Stimulated activated naive CD4-positive, alpha-beta T cell (primary cell): ENCODE measurements at regions not wholly inside any gene's neighbourhood (a gene's known extent, or its start where the extent isn't known, plus 50 kb on each side); places are given as distances from the start of the nearest gene placed in this dataset.

Experiments
- DNase-seq, 6 experiments: peaks; one replicate each; lab custom pipeline; 2025; lab: John Stamatoyannopoulos, UW

DNA sequence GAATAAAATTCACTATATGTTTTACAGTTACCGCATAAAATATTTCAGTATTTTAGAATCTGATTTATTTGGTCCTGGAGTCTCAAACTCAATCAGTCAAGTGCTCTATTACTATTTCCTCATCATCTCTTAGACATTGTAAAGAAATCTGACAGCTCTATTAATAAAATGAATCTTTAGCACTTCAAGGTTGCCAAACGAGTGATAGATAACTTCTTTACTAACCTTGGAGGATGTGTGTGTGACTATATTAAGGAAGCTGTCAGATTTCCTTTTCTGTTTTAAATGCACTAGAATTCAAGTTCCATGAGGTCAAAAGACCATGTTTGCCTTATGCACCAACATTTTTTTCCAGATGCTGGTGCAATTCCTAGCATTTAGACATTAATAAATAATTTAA is 389.8 kb upstream of the AZI2 start:
- no peak for DNase-seq

DNA sequence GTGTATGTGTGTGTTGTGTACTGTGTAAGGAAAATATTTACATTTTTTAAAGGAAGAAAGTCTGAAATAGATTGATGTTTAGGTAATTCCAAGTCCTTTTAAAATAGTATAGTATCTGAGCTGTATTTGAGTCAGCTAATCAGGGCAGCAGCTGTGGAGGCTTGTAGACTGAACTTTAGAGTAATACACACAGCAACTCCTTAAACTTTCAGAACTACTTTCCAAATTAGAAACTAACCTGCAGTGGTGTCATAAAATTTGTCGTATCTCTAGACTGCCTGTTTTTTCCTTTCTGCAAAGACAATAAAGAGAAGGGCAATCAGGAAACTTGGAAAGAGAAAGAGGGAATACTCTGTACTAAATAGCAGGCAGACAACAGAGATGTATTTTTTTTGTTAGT is 391.0 kb upstream of the AZI2 start:
- no peak for DNase-seq

DNA sequence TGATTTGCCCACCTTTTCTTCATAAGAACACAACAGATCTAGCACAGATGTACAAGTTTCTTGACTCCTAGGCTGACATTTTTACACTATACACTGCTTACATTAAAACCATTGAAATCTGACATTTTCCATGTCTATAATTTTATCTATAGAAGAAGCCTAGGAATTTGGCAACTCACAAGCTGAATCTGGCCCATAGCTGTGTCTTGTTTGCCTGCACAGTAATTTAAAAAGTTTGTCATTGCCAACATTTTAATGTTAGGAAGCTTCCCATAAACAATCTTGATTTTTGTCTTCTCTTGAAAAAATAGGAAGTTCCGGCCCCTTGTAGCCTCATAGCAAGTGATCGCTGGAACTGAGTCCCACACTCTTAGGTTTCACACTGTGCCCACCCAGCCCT is 394.6 kb upstream of the AZI2 start:
- no peak for DNase-seq

DNA sequence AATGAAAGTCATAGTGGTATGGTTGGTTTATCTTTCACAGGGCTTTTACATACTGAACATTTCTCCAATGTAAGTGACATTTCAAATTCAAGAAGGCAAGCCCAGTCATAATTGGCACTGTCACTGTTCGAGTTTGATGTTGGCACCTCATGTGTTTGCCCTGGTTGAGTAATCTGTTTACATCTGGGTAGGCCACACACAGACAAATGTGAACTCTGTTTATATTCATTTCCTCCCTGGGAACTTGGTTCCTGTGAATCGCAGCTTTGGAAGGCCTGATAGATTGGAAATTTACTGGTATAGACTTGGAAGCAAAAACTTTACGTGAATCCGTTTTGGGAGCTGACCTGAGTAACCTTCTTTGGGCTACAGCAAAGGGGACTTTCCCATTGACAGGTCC is 395.2 kb upstream of the AZI2 start:
- DNase-seq: no peak

DNA sequence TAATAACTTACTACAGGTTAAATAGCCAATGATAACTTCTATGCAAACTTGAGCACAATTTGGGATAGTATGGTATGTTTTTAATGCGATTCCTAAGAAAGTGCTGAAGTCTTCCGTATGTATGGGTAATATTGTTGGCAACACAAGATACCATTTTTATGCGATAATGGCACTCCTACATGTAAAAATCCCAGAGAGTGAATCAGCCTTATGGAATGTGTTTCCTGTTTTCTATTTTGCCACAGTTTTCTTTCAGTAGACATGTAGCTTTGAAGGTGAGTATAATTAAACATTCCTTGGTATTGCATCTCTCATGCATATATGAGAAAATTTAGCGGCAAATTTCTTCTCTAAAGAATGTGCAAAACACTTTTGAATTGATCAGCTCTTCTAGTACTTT is 396.8 kb upstream of the AZI2 start:
- no peak for DNase-seq

DNA sequence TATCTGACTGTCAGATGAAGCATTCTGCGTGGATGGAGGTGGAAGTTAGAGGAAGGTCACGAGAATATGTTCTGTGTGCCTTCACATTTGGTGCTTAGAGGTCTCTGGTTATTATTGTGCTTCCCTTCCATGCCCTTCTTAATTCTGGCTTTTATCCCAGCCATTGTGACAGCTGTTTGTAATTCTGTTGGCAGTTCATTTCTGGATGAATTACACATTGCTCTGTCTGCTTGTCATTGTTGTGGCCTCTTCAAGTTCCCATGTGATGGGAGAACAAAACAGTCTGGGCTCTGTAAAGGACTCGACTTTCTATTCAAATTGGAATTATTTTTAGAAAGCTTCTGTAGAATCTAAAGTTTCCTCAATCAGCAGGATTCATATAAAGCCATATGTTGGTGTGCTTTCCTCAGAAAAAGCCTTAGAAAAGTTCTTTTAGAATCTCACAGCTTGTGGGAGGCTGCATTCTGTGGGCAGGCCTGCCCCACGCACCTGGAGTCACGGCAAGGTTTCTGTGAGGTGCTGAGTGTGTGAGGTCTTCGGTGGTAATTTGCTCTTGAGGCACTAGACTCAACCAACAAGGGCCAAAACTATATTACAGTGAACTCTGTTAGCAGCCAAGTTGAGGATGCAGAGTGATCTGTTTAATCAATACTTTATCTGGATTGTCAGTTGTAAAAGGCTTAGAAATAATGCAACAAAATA is 397.4 kb upstream of the AZI2 start:
- no peak for DNase-seq

DNA sequence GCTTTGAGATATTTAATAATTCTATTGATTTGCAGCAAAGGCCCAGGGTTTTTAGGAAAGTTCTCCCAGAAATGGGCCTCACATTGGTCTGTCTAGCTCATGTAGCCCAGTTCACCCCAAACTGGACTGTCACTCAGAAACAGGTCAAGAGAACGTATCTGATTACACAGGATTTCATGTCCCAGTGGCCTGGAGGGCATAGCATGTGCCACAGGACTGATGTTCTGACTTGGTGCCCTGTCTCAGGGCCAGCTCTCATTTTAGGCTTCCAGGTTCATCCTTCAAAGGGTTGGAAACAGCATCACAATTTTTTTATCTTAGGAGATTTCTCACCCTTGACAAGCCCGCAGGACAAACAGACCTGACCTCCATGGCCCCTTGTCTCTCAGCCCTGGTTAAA is 398.4 kb upstream of the AZI2 start:
- DNase-seq: no peak

DNA sequence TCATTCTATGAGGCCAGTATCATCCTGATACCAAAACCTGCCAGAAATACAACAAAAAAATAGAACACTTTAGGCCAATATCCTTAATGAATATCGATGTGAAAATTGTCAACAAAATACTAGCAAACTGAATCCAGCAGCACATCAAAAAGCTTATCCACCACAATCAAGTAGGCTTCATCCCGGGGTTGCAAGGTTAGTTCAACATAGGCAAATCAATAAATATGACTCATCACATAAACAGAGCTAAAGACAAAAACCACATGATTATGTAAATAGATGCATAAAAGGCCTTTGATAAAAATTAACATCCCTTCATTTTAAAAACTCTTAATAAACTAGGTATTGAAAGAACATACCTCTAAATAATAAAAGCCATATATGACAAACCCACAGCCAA is 403.2 kb upstream of the AZI2 start:
- DNase-seq: no peak

DNA sequence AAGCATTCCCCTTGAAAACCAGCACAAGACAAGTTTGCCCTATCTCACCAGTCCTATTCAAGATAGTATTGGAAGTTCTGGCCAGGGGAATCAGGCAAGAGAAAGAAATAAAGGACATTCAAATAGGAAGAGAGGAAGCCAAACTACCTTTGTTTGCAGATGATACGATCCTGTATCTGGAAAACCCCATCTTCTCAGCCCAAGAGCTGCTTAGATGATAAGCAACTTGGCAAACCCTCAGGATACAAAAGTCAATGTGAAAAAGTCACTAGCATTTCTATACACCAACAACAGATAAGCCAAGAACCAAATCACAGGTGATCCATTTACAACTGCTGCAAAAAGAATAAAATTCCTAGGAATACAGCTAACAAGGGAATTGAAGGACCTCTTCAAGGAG is 403.7 kb upstream of the AZI2 start:
- no peak for DNase-seq

DNA sequence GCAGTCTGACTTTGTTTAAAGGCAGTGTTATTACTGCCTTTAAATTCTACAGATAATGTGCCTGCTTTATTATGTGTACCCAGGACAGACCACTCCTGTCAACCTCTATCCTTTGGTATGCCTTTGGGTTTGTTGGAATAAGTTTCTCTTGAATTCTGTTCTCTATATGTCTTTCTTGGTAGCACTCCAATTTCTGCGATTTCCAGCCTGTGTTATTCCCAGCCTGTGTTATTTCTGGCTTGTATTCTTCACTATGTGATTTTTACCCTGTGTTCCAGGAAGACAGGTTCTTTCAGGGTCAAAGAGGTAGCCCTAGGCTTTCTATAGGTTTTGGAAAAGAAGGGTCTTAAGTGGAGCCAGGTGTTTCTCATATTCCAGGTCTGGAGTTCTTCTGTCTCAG is 407.4 kb upstream of the AZI2 start:
- no peak for DNase-seq

DNA sequence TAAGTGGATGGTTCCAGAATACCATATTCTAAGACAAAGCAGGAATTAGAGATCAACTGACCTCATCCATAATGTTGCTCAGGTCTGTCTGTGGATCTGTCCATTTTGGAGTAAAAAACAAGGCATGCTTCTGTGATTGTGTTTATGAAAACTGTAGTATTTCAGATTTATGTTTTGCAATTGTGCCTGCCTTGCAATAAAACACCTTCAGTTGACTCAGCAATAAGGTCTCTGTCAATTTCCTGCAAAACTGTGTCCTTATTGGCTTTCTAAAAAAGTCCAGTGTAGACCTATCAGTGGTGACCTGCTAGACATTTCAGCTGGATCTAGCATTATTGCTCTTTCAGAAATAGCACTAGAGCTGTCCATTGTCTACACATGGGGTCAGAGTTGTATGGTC is 409.5 kb upstream of the AZI2 start:
- DNase-seq: no peak

DNA sequence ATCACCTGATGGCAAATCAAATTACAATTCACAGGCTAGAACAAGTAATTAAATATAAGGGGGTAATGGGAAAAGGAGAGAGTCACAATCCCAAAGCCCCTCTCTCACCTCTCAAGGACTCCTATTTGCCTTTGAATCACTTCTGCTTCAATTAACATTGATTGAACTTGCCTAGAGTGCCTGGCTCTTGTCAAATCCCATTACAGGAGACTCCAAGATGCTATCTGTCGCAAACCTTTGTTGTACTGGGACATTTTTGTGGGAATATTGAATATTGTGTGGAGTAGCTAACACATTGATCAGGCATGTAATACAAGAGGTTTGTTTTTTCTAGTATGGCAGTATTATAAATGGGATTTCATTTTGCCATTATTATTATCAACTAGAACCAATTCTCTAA is 412.8 kb upstream of the AZI2 start:
- no peak for DNase-seq

DNA sequence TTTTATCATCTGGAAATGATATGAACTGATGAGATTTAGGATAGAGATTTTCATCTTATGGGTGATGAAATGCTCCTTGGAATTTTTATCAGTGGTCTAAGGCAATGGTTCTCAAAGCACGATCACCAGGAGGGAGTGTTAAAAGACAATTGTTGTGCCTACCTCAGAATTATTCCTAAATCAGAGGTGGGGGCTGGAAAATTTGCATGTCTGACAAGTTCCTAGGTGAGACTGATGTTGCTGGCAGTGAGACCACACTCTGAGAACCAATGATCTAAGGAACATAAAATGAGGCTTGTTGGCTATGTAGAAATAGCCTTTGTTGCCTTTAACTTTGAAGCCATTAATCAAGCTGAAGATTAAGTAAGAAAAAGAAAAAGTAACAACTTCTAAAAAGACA is 416.6 kb upstream of the AZI2 start:
- DNase-seq: no peak

DNA sequence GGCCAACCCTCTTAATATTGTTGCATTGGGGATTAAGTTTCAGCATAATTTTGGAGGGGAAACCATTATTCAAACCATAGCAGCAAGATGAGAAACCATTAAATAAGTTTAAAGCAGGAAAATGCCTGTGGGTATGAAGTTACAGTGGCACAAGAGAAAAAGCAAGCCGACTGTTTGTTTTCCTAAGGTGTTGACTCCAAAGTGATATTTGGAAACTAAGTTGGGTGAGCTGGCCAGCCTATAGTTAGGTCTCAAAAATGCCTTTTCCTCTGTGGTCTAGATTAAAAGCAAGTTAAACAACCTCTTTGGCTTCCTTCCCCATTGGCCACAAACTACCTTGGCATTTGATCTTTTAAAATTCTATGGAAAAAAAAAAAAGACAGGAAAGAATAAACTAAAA is 419.8 kb upstream of the AZI2 start:
- no peak for DNase-seq

DNA sequence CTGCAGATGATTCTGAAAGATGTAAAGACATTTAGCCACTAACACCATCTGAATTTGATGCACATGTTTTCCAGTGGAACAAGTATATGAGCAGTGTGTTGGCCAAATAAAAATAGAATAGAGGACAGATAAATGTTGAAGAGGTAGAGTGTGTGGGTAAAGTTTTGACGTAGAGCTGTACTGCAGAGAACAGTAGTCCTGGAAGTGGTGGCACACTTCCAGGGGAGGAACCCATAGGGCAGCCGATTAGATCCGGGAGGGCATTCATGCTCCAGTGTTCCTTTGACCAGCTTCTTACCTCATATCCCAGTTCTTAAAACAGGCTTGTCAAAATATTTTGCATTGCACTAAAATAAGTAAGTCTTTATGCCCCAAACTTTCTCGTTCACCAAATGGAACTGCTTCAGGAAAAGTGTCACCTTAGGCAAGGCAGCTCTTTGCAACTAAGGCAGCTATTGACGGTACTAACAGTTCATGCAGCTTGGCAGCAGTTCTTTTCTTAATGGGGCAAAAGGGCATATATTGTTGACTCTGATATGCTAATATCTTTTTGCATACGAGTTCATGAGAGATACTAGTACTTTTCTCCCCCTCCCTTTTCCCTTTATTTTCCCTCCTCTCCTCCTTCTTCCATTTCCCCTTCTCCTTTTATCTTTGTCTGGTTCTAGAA is 429.3 kb upstream of the AZI2 start:
- DNase-seq: no peak

DNA sequence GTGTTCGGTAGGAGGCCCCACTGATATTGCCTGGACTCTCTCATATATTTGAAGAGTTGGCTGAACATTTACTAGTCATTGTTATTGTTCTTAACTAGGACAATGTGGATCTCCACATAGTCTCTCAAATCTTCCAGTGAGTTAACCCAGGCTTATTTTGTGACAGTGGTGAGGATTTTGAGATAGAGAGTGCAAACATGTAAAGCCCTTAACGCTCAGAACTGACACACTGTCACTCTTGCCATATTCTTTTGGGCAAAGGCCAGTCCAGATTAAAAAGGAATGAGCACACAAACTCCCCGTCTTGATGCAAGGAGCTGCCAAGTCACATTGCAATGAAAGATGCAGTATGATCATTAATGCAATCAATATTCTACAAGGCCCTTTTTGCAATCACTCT is 431.9 kb upstream of the AZI2 start:
- no peak for DNase-seq

DNA sequence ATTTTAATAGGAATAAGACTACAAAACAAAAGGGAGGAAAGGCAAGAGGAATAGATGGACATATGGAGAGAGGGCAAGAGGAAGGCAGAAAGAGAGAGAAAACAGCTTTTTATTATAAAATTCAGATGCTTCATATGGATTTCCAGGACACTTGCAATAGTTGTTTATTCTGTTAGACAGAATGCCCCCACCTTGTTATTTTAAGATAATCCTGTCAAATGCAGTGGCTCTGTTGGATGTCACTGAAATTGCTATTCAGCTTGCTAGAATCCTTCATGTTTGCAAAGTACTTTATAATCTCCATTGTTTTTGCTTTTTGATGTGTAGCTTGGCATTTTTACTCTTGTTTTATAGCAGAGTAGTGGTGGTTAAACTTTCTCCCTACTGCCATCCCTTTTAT is 432.4 kb upstream of the AZI2 start:
- no peak for DNase-seq

DNA sequence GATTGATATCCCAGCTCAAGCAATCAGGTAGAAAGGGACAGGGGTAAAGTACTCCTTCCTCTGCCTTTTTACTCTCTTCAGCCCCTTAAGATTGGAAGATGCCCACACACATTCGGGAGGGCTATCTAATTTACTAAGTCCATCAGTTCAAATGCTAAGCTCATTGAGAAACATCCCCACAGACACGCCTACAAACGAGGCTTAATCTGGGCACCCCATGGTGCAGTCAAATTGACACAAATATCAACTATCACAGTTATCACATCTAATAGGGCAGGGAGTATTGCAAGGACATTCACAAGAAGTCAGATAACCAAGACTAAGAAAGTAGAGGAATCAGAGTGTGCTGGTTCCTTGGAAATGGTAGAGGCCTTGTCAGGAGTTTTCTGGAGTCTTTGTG is 437.8 kb upstream of the AZI2 start:
- DNase-seq: no peak

DNA sequence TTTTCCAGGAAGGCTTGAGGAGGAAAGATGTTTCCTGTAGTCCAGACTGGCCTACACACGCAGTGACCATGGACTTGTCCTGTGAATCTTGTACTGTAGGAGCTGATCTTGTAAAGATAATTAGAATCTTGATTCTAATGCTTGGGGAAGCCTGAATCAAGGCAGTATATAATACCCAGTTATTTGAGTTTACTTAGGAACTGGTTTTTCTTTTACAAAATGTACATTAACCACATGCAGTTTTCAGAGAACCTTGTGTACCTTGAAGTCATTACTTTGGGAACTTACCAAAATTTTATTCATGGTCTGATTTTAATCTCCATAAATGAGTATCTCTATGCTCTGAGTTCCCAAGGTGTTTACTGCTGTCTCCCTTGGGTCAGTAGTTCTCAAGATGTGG is 439.9 kb upstream of the AZI2 start:
- DNase-seq: no peak

DNA sequence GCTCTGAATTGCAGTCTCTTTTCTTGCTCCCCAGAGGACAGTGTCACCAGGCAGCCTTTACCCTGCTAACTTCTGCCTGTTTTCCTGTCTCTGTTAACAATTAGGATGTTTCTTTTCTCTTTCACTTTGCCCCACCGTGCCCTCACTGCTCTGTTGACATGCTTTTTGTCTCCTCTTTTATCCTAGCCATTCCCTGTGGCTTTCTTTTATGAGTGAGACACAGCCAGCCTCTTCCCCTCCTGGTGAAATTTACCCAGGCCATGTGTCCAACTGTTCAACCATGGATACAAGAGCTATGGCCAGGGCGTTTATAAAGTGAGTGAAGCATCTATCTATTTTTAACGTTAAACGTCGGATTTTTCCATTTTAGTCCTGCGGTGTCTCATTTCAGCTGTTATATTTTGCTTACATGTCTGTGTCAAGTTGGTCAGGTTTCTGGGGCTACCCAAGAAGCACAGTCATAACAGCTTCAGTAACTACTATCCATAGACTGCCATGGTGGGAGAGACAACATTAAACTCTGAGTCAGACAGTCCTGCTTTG is 443.2 kb upstream of the AZI2 start:
- DNase-seq: no peak

DNA sequence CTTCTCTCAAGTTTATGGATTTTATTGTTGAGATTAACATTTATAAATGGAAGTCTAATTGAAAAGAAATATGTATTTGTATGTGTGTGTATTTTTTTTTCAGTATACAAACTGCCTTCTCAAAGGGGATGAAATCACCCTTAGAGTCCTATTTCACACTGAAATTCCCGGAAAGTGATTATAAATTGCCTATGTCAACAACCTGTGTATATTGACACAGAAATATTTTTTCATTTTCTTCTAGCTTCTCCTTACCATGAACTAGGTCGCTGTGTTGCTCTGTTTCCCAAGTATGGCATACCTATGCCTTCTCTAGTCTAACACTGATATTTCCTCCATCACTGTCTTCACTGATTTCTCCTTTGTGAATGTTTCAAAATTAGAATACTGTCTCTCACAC is 444.0 kb upstream of the AZI2 start:
- no peak for DNase-seq

DNA sequence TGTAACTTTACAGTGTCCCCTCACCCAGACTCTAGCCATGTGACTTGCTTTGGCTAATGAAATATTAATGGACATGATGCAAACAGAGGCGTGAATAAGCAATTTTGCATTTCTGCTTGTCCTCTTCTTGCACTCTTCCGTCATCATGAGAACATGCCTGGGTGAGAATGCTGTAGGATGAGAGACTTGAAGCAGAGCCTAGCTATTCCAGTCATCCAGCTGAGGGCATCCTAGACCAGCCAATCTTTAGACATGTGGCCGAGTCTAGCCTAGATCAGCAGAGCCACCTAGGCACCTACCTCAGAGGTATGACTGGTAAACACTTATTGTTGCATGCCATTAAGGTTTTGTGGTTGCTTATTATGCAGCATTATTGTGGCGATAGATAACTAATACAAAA is 450.5 kb upstream of the AZI2 start:
- DNase-seq: no peak

DNA sequence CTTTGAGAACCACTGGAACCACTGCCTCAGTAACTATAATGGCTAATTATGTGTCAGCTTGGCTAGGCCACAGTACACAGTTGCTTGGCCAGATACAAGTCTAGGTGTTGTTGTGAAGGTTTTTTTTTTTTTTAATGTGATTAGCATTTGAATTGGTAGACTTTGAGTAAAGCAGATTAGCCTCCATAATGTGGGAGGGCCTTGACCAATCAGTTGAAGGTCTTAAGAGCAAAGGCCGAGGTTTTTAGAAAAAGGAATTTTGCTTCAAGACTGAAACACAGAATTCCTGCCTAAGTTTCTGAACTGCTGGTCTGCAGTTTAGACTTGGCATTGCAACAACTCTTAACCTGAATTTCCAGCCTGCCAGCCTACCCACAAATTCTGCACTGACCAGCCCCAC is 451.6 kb upstream of the AZI2 start:
- DNase-seq: no peak

DNA sequence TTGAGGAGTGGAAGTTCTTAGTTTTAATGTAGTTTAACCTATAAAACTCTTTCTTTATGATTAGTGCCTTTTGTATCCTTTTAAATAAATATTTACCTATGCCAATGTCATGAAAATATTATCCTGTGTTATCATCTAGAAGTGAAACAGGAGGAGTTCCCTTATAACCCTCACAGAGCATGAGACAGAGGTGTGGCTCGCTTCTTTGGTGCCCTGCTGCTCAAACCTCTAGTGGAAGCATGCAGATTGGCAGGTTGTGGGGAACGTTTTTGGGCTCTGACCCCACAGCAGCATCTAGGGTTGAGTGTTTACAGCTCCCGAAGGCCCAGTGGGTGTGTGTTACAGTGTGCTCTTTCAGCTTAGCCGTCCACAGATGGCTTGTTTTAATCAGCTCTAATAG is 459.4 kb upstream of the AZI2 start:
- no peak for DNase-seq
